HEK293 (cell line): ENCODE measurements at regions not wholly inside any gene's neighbourhood (a gene's known extent, or its start where the extent isn't known, plus 50 kb on each side); places are given as distances from the start of the nearest gene placed in this dataset.

ENCODE experiments used
- CTCF ChIA-PET: fragments of 350-600 bp; formaldehyde crosslinking; extraction: SDS; loops from one replicate; lab custom pipeline; 2021; ENCODE audit warnings: antibody characterized with exemption; lab: Yijun Ruan, JAX
- POLR2A ChIA-PET: fragments of 300-600 bp; formaldehyde crosslinking; extraction: SDS; loops from one replicate; lab custom pipeline; 2020; ENCODE audit warnings: antibody characterized with exemption, inconsistent platforms; lab: Yijun Ruan, JAX
- H3K27ac ChIP-seq: fragments of 200-500 bp; sonication (Bioruptor generic); 2 replicates; pipeline ENCODE4 v1.5.1; 2014; ENCODE audit warnings: low read depth, low read length, control low read depth, inconsistent platforms; ENCODE audit errors: extremely low read depth
- H3K36me3 ChIP-seq, 2 experiments: fragments of 200-500 bp in 1 of 2; sonication (Bioruptor generic) in 1 of 2; 1 replicate in 1 of 2; 2 replicates in 1 of 2; pipeline ENCODE4 v1.5.1; 2014 to 2017; ENCODE audit warnings: inconsistent platforms in 2 of 2, low read length in 2 of 2; ENCODE audit not compliant: control insufficient read depth in 2 of 2, insufficient read depth in 1 of 2
- H3K4me1 ChIP-seq: fragments of 200-500 bp; sonication (Bioruptor generic); 2 replicates; pipeline ENCODE4 v1.5.1; 2014; ENCODE audit warnings: mild to moderate bottlenecking, low read length, inconsistent platforms; ENCODE audit not compliant: control insufficient read depth, insufficient read depth
- H3K4me3 ChIP-seq: 2 replicates; pipeline ENCODE4 v1.5.1; 2011; ENCODE audit warnings: low read depth, mild to moderate bottlenecking, control low read depth, low read length, moderate library complexity
- H3K9me3 ChIP-seq: fragments of 200-500 bp; sonication (Bioruptor generic); 2 replicates; pipeline ENCODE4 v1.5.1; 2014; ENCODE audit warnings: low read depth, low read length, inconsistent platforms; ENCODE audit not compliant: control insufficient read depth, insufficient read depth
- GLIS1 ChIP-seq: fragments of 450-650 bp; formaldehyde crosslinking; IDR thresholded peaks from 2 replicates; pipeline ENCODE4 v1.5.1; 2016; ENCODE audit warnings: missing biosample characterization, missing genetic modification characterization
- HOXD13 ChIP-seq: sonication (generic); formaldehyde crosslinking; IDR thresholded peaks from 2 replicates; pipeline ENCODE4 v1.8.0; 2022; ENCODE audit warnings: missing genetic modification reagents, borderline replicate concordance
- MEIS1 ChIP-seq: sonication (generic); formaldehyde crosslinking; IDR thresholded peaks from 2 replicates; pipeline ENCODE4 v1.8.1; 2022; ENCODE audit warnings: missing genetic modification reagents, mild to moderate bottlenecking, borderline replicate concordance
- WT1 ChIP-seq: fragments of 450-650 bp; formaldehyde crosslinking; IDR thresholded peaks from 2 replicates; pipeline ENCODE4 v1.5.1; 2016; ENCODE audit warnings: missing biosample characterization, missing genetic modification characterization
- ZBTB48 ChIP-seq: fragments of 450-650 bp; formaldehyde crosslinking; IDR thresholded peaks from 2 replicates; pipeline ENCODE4 v1.5.1; 2016; ENCODE audit warnings: missing biosample characterization, missing genetic modification characterization
- ZBTB8A ChIP-seq: fragments of 450-650 bp; formaldehyde crosslinking; IDR thresholded peaks from 2 replicates; pipeline ENCODE4 v1.5.1; 2016; ENCODE audit warnings: missing biosample characterization, missing genetic modification characterization
- ZIC2 ChIP-seq: fragments of 450-650 bp; formaldehyde crosslinking; IDR thresholded peaks from 2 replicates; pipeline ENCODE4 v1.5.1; 2016; ENCODE audit warnings: missing biosample characterization, missing genetic modification characterization
- ZNF146 ChIP-seq: fragments of 450-650 bp; formaldehyde crosslinking; IDR thresholded peaks from 2 replicates; pipeline ENCODE4 v1.5.1; 2016; ENCODE audit warnings: missing biosample characterization, missing genetic modification characterization
- ZNF221 ChIP-seq: fragments of 450-650 bp; formaldehyde crosslinking; IDR thresholded peaks from 2 replicates; pipeline ENCODE4 v1.5.1; 2017; ENCODE audit warnings: missing biosample characterization, missing genetic modification characterization, borderline replicate concordance
- ZNF248 ChIP-seq: fragments of 450-650 bp; formaldehyde crosslinking; IDR thresholded peaks from 2 replicates; pipeline ENCODE4 v1.5.1; 2017; ENCODE audit warnings: missing biosample characterization, missing genetic modification characterization
- ZNF26 ChIP-seq: fragments of 450-650 bp; formaldehyde crosslinking; IDR thresholded peaks from 2 replicates; pipeline ENCODE4 v1.5.1; 2016; ENCODE audit warnings: missing biosample characterization, missing genetic modification characterization
- ZNF394 ChIP-seq: fragments of 450-650 bp; formaldehyde crosslinking; IDR thresholded peaks from 2 replicates; pipeline ENCODE4 v1.5.1; 2016; ENCODE audit warnings: missing biosample characterization, missing genetic modification characterization, mild to moderate bottlenecking, moderate library complexity, borderline replicate concordance
- ZNF449 ChIP-seq: fragments of 450-650 bp; formaldehyde crosslinking; IDR thresholded peaks from 2 replicates; pipeline ENCODE4 v1.5.1; 2017; ENCODE audit warnings: missing biosample characterization, mild to moderate bottlenecking, missing genetic modification characterization, moderate library complexity
- ZNF488 ChIP-seq: fragments of 450-650 bp; formaldehyde crosslinking; IDR thresholded peaks from 2 replicates; pipeline ENCODE4 v1.5.1; 2016; ENCODE audit warnings: missing biosample characterization, missing genetic modification characterization
- ZNF514 ChIP-seq: fragments of 450-650 bp; formaldehyde crosslinking; IDR thresholded peaks from 2 replicates; pipeline ENCODE4 v1.5.1; 2016; ENCODE audit warnings: missing biosample characterization, missing genetic modification characterization
- ZNF521 ChIP-seq: fragments of 450-650 bp; formaldehyde crosslinking; IDR thresholded peaks from 2 replicates; pipeline ENCODE4 v1.5.1; 2017; ENCODE audit warnings: missing biosample characterization, mild to moderate bottlenecking, missing genetic modification characterization
- ZNF585B ChIP-seq: fragments of 450-650 bp; formaldehyde crosslinking; IDR thresholded peaks from 2 replicates; pipeline ENCODE4 v1.5.1; 2016; ENCODE audit warnings: missing biosample characterization, missing genetic modification characterization
- ZNF596 ChIP-seq: fragments of 450-650 bp; IDR thresholded peaks from 2 replicates; pipeline ENCODE4 v1.5.0; 2018; ENCODE audit warnings: missing biosample characterization, mild to moderate bottlenecking, missing genetic modification characterization, moderate library complexity
- ZNF629 ChIP-seq: fragments of 450-650 bp; formaldehyde crosslinking; IDR thresholded peaks from 2 replicates; pipeline ENCODE4 v1.5.1; 2017; ENCODE audit warnings: missing biosample characterization, missing genetic modification characterization
- ZNF654 ChIP-seq: fragments of 450-650 bp; formaldehyde crosslinking; IDR thresholded peaks from 2 replicates; pipeline ENCODE4 v1.5.1; 2016; ENCODE audit warnings: low read depth, missing biosample characterization, missing genetic modification characterization
- ZNF76 ChIP-seq: fragments of 450-650 bp; formaldehyde crosslinking; IDR thresholded peaks from 2 replicates; pipeline ENCODE4; 2016; ENCODE audit warnings: low read depth, missing biosample characterization, missing genetic modification characterization, borderline replicate concordance
- ZNF837 ChIP-seq: fragments of 450-650 bp; formaldehyde crosslinking; IDR thresholded peaks from 2 replicates; pipeline ENCODE4 v1.5.1; 2016; ENCODE audit warnings: missing biosample characterization, missing genetic modification characterization
- ZSCAN5A ChIP-seq: fragments of 450-650 bp; formaldehyde crosslinking; IDR thresholded peaks from 2 replicates; pipeline ENCODE4 v1.5.1; 2016; ENCODE audit warnings: missing biosample characterization, missing genetic modification characterization
- TF ChIP-seq, protein P1 (sequence below): fragments of 450-650 bp; formaldehyde crosslinking; IDR thresholded peaks from 2 replicates; pipeline ENCODE4 v1.5.1; 2016; ENCODE audit warnings: missing biosample characterization, missing genetic modification characterization
- TF ChIP-seq, protein P2 (sequence below): fragments of 450-650 bp; formaldehyde crosslinking; optimal IDR thresholded peaks from 2 replicates; pipeline ENCODE3; 2016; ENCODE audit warnings: missing biosample characterization, mild to moderate bottlenecking, missing genetic modification characterization
- TF ChIP-seq, protein P3 (sequence below): fragments of 450-650 bp; formaldehyde crosslinking; IDR thresholded peaks from 2 replicates; pipeline ENCODE4 v1.5.1; 2016; ENCODE audit warnings: missing biosample characterization, missing genetic modification characterization

GRCh38 chr1:22250724-22251123 lies 107.8 kb upstream of the WNT4 start (continued):
- TF ChIP-seq GLIS1 (tag by site-specific recombination) (peak; percentile 91), ZNF488 (tag by site-specific recombination) (no peak), HOXD13 (CRISPR knock-in tag) (peak; percentile 86; the same call in 1 of the 2 replicates), ZNF248 (tag by site-specific recombination) (no peak), ZNF654 (no peak), ZNF514 (tag by site-specific recombination) (no peak), ZNF629 (no peak), ZBTB48 (tag by site-specific recombination) (no peak), ZNF596 (tag by site-specific recombination) (no peak), ZNF76 (tag by site-specific recombination) (no peak), ZNF394 (tag by site-specific recombination) (no peak), ZNF585B (tag by site-specific recombination) (no peak), ZNF26 (tag by site-specific recombination) (no peak), ZIC2 (tag by site-specific recombination) (peak; percentile 69), ZNF521 (tag by site-specific recombination) (no peak), ZNF146 (tag by site-specific recombination) (no peak), MEIS1 (no peak), ZNF221 (tag by site-specific recombination) (no peak)
- TF ChIP-seq, protein P1, sequence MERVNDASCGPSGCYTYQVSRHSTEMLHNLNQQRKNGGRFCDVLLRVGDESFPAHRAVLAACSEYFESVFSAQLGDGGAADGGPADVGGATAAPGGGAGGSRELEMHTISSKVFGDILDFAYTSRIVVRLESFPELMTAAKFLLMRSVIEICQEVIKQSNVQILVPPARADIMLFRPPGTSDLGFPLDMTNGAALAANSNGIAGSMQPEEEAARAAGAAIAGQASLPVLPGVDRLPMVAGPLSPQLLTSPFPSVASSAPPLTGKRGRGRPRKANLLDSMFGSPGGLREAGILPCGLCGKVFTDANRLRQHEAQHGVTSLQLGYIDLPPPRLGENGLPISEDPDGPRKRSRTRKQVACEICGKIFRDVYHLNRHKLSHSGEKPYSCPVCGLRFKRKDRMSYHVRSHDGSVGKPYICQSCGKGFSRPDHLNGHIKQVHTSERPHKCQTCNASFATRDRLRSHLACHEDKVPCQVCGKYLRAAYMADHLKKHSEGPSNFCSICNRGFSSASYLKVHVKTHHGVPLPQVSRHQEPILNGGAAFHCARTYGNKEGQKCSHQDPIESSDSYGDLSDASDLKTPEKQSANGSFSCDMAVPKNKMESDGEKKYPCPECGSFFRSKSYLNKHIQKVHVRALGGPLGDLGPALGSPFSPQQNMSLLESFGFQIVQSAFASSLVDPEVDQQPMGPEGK (tag by site-specific recombination): peak; percentile 44; the same call in 1 of the 2 replicates

GRCh38 chr1:22252251-22252650 lies 109.4 kb upstream of the WNT4 start:
- CTCF ChIA-PET: no interaction called here
- Histone ChIP-seq H3K27ac (no peak overlapping the region), H3K4me1 (no peaks in the 10 kb centered on the region), H3K9me3 (no peaks in the 10 kb centered on the region), H3K4me3 (no peak overlapping the region), H3K36me3 (no peaks in the 10 kb centered on the region)
- POLR2A ChIA-PET: no interaction called here
- TF ChIP-seq ZSCAN5A (tag by site-specific recombination) (no peak), ZNF837 (tag by site-specific recombination) (no peak), ZNF629 (no peak), ZNF26 (tag by site-specific recombination) (no peak), ZNF449 (tag by site-specific recombination) (no peak), WT1 (no peak), ZBTB8A (tag by site-specific recombination) (no peak)
- TF ChIP-seq, protein P2, sequence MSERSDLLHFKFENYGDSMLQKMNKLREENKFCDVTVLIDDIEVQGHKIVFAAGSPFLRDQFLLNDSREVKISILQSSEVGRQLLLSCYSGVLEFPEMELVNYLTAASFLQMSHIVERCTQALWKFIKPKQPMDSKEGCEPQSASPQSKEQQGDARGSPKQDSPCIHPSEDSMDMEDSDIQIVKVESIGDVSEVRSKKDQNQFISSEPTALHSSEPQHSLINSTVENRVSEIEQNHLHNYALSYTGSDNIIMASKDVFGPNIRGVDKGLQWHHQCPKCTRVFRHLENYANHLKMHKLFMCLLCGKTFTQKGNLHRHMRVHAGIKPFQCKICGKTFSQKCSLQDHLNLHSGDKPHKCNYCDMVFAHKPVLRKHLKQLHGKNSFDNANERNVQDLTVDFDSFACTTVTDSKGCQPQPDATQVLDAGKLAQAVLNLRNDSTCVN (tag by site-specific recombination): no peak
- TF ChIP-seq, protein P3, sequence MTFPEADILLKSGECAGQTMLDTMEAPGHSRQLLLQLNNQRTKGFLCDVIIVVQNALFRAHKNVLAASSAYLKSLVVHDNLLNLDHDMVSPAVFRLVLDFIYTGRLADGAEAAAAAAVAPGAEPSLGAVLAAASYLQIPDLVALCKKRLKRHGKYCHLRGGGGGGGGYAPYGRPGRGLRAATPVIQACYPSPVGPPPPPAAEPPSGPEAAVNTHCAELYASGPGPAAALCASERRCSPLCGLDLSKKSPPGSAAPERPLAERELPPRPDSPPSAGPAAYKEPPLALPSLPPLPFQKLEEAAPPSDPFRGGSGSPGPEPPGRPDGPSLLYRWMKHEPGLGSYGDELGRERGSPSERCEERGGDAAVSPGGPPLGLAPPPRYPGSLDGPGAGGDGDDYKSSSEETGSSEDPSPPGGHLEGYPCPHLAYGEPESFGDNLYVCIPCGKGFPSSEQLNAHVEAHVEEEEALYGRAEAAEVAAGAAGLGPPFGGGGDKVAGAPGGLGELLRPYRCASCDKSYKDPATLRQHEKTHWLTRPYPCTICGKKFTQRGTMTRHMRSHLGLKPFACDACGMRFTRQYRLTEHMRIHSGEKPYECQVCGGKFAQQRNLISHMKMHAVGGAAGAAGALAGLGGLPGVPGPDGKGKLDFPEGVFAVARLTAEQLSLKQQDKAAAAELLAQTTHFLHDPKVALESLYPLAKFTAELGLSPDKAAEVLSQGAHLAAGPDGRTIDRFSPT (tag by site-specific recombination): no peak
